Epithelial cell of proximal tubule (primary cell): ENCODE measurements at regions not wholly inside any gene's neighbourhood (a gene's known extent, or its start where the extent isn't known, plus 50 kb on each side); places are given as distances from the start of the nearest gene placed in this dataset.

Experiments
- DNase-seq: peaks from one replicate; pipeline ENCODE4 v3.0.0-alpha.2; 2011; ENCODE audit warnings: low read depth
- H3K4me3 ChIP-seq: 2 replicates; pipeline ENCODE4 v1.5.1; 2011; ENCODE audit warnings: low read depth, mild to moderate bottlenecking, low read length
- CTCF ChIP-seq: conservative IDR thresholded peaks from 2 replicates; pipeline ENCODE4 v1.5.1; 2012; ENCODE audit warnings: low read depth, mild to moderate bottlenecking, low read length

- no peak overlapping the region for H3K4me3 ChIP-seq
- TF ChIP-seq CTCF = no peak
- DNase-seq = no peak
Measured at GRCh38 chr12:113601656-113602263, 130.1 kb upstream of the LHX5 start.

DNA sequence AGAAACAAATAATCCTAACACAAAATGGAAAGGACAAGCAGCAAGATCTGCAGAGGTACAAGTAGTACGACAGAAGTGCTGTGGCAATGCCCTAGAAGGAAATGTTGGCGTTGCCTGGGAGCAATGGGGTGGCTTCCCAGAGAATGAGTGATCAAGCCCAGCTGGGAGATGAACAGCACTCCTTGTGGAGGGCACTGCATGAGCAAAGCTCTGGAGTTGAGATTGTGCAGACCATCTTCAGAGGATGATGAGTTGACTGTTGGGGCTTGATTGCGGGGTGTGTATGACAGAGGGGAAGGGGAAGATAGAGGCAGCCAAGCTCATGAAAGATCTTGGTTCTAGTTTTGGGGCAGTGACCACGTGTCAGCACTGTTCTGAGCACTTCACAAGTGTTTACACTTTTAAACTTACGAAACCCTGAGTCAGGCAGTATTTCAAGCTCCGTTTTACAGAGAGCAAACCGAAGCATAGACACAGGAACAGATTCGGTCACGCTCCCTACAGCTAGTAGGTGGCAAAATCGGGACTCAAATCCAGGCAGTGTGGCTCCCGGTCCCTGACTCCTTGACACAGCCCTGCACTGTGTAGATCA, 127.2 kb upstream of the LHX5 start:
- TF ChIP-seq CTCF = no peak
- no peak for DNase-seq
- H3K4me3 ChIP-seq = no peak overlapping the region

GRCh38 chr12:113594967-113595366, 123.3 kb upstream of the LHX5 start:
- DNase-seq = no peak
- TF ChIP-seq CTCF = no peak
- H3K4me3 ChIP-seq = no peak overlapping the region

- no peak for TF ChIP-seq CTCF
- DNase-seq = no peak
- peak overlapping the region; percentile 14 for H3K4me3 ChIP-seq
Measured at GRCh38 chr12:113591480-113591974, 119.9 kb upstream of the LHX5 start.

GRCh38 chr12:113589437-113589836, 117.8 kb upstream of the LHX5 start:
- no peak for DNase-seq
- TF ChIP-seq CTCF = no peak
- no peak overlapping the region for H3K4me3 ChIP-seq

- H3K4me3 ChIP-seq = no peak overlapping the region
- DNase-seq = no peak
- TF ChIP-seq CTCF = no peak
Measured at GRCh38 chr12:113587720-113588119, 116.0 kb upstream of the LHX5 start.

- TF ChIP-seq CTCF = no peak
- no peak for DNase-seq
- H3K4me3 ChIP-seq = no peak overlapping the region
Measured at GRCh38 chr12:113586461-113586860, 114.8 kb upstream of the LHX5 start.
